Upper lobe of left lung (tissue), 6 donors: ENCODE measurements at regions not wholly inside any gene's neighbourhood (a gene's known extent, or its start where the extent isn't known, plus 50 kb on each side); places are given as distances from the start of the nearest gene placed in this dataset.

ENCODE experiments used
- ATAC-seq, 2 donors: fragments of 200-7000 bp; cut with Tn5 transposase; one replicate each; pipeline ENCODE4 v1.9.1; 2022; ENCODE audit warnings: mild to moderate bottlenecking in 2 of 2, moderate library complexity in 2 of 2; ENCODE audit not compliant: low FRiP score in 2 of 2
- DNase-seq, 2 donors: peaks; one replicate each; pipeline ENCODE4 v3.0.0-alpha.2; 2019 to 2020
- H3K27ac ChIP-seq, 4 donors: fragments of 200-600 bp; sonication (generic); one replicate each; pipeline ENCODE4 v1.5.1; 2016 to 2019
- H3K27me3 ChIP-seq, 4 donors: fragments of 200-600 bp; sonication (generic); one replicate each; pipeline ENCODE4 v1.5.1; 2017 to 2019
- H3K36me3 ChIP-seq, 4 donors: fragments of 200-600 bp; sonication (generic); one replicate each; pipeline ENCODE4 v1.5.1; 2016 to 2019
- H3K4me1 ChIP-seq, 4 donors: fragments of 200-600 bp; sonication (generic); one replicate each; pipeline ENCODE4 v1.5.1; 2018 to 2019
- H3K4me3 ChIP-seq, 4 donors: fragments of 200-600 bp; sonication (generic); one replicate each; pipeline ENCODE4 v1.5.1; 2017 to 2019; ENCODE audit warnings: mild to moderate bottlenecking in 2 of 4, moderate library complexity in 1 of 4
- H3K9me3 ChIP-seq, 4 donors: fragments of 200-600 bp; sonication (generic); one replicate each; pipeline ENCODE4 v1.5.1; 2018 to 2019
- EP300 ChIP-seq, 4 donors: sonication (generic); formaldehyde crosslinking; IDR thresholded peaks; one replicate each; pipeline ENCODE4 v1.5.1; 2017; ENCODE audit warnings: antibody characterized with exemption in 4 of 4, control low read depth in 2 of 4
- POLR2A ChIP-seq, 4 donors: fragments of 450-650 bp; IDR thresholded peaks; one replicate each; pipeline ENCODE4 v1.5.1; 2016 to 2017; ENCODE audit warnings: antibody characterized with exemption in 4 of 4, mild to moderate bottlenecking in 2 of 4
- POLR2AphosphoS5 ChIP-seq, 2 donors: sonication (generic); formaldehyde crosslinking; IDR thresholded peaks; one replicate each; pipeline ENCODE4 v1.5.1; 2017; ENCODE audit warnings: antibody characterized with exemption in 2 of 2
- WGBS, 2 donors: methylation state at CpG; one replicate each; pipeline ENCODE4 v1.1.5; 2017 to 2018; 5-methylcytosine and 5-hydroxymethylcytosine counted together
- TF ChIP-seq, protein P1 (sequence below), 6 experiments: fragments of 450-650 bp in 4 of 6; fragments of 200-600 bp in 2 of 6; sonication (generic) in 2 of 6; IDR thresholded peaks; one replicate each; pipeline ENCODE4 v1.5.1; 2016 to 2019; ENCODE audit warnings: antibody characterized with exemption in 6 of 6
- donor health status: DM: no; HTN: no; CAD: no; lungs with moderate emphysema.
- donor health status: DM: no; HTN: yes; CAD: no; lungs with severe emphysema.

DNA sequence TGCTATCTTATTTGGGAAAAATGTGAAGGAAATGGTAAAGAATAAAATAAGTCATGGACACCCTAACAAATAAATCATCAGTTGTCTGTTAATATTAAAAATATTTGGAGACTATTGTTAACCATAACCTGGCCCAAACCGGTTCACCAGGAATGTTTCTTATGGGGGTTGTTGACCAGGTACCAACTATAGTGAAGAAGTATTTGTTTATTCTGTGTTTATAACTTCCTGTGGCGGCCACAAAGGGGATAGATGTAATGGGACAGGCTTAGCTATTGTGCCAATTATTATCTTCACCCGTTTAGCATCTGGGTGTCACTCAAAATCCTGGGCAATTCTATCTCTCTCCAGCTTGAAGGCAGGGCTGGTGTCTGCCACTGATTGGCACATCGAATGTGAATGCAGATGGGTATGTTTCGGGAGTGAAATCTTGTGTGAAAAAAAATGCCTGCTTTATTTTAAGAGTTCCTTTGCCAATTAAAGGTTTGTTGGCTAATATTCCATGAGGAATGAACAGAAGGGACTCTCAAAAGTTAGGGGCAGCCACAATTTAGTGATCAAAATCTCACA, 500.9 kb downstream of the ARL4A start:
- no peak overlapping the region for H3K27ac ChIP-seq
- H3K4me3 ChIP-seq, result no peak overlapping the region
- ATAC-seq (no peak), DNase-seq (no peak)
- TF ChIP-seq POLR2A (IDR thresholded peaks at IDR 0.05), result no peak
- TF ChIP-seq, protein P1, sequence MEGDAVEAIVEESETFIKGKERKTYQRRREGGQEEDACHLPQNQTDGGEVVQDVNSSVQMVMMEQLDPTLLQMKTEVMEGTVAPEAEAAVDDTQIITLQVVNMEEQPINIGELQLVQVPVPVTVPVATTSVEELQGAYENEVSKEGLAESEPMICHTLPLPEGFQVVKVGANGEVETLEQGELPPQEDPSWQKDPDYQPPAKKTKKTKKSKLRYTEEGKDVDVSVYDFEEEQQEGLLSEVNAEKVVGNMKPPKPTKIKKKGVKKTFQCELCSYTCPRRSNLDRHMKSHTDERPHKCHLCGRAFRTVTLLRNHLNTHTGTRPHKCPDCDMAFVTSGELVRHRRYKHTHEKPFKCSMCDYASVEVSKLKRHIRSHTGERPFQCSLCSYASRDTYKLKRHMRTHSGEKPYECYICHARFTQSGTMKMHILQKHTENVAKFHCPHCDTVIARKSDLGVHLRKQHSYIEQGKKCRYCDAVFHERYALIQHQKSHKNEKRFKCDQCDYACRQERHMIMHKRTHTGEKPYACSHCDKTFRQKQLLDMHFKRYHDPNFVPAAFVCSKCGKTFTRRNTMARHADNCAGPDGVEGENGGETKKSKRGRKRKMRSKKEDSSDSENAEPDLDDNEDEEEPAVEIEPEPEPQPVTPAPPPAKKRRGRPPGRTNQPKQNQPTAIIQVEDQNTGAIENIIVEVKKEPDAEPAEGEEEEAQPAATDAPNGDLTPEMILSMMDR (IDR thresholded peaks at IDR 0.05), result no peak
- TF ChIP-seq EP300 (IDR thresholded peaks at IDR 0.05), result no peak
- no peak for TF ChIP-seq POLR2AphosphoS5 (IDR thresholded peaks at IDR 0.05)
- WGBS, 2 donors, result 74 to 82% methylated on average over 5 of the region's 5 CpGs
- H3K27me3 ChIP-seq, result no peaks in the 10 kb centered on the region
- no peaks in the 10 kb centered on the region for H3K36me3 ChIP-seq
- H3K4me1 ChIP-seq, result no peaks in the 10 kb centered on the region
- H3K9me3 ChIP-seq, result no peaks in the 10 kb centered on the region

- 65 to 73% methylated on average over 1 of the region's 1 CpG for WGBS, 2 donors
- Histone ChIP-seq H3K9me3 (no peaks in the 10 kb centered on the region), H3K27me3 (no peaks in the 10 kb centered on the region), H3K27ac (no peak overlapping the region), H3K4me3 (no peak overlapping the region), H3K36me3 (no peaks in the 10 kb centered on the region), H3K4me1 (no peaks in the 10 kb centered on the region)
- ATAC-seq, result no peak
- DNase-seq, result no peak
- TF ChIP-seq POLR2AphosphoS5 (IDR thresholded peaks at IDR 0.05) (no peak), EP300 (IDR thresholded peaks at IDR 0.05) (no peak), POLR2A (IDR thresholded peaks at IDR 0.05) (no peak)
- TF ChIP-seq, protein P1 (IDR thresholded peaks at IDR 0.05), result no peak
Measured at GRCh38 chr7:13188922-13189321, 501.5 kb downstream of the ARL4A start.

DNA sequence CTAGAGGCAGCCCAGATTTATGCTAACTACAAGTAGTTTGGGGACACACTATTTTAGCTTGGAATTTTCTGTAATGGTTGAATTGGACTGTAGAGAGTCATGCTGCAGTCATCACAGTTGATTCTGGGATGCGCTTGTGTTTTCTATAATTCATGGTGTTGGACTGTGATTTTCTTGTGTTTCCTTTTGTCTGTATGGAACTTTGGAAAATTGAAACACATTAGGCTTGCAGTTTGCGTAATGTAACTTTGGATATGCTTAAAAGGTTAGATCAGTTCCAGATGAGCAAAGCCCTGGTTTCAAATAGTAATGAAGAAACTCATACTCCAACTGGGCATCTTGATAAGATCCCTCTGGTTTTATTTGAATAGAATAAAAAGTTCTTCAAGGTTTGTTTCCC, 502.2 kb downstream of the ARL4A start:
- WGBS, 2 donors, result 90 to 96% methylated on average over 2 of the region's 2 CpGs
- TF ChIP-seq, protein P1 (IDR thresholded peaks at IDR 0.05), result no peak
- no peak for TF ChIP-seq POLR2A (IDR thresholded peaks at IDR 0.05)
- no peak for TF ChIP-seq EP300 (IDR thresholded peaks at IDR 0.05)
- no peak for TF ChIP-seq POLR2AphosphoS5 (IDR thresholded peaks at IDR 0.05)
- Histone ChIP-seq H3K4me1 (no peaks in the 10 kb centered on the region), H3K27ac (no peak overlapping the region), H3K4me3 (no peak overlapping the region), H3K36me3 (no peaks in the 10 kb centered on the region), H3K27me3 (no peaks in the 10 kb centered on the region), H3K9me3 (no peaks in the 10 kb centered on the region)
- ATAC-seq (no peak), DNase-seq (no peak)

- no peak for TF ChIP-seq POLR2AphosphoS5 (IDR thresholded peaks at IDR 0.05)
- no peak for TF ChIP-seq EP300 (IDR thresholded peaks at IDR 0.05)
- TF ChIP-seq POLR2A (IDR thresholded peaks at IDR 0.05), result no peak
- TF ChIP-seq, protein P1 (IDR thresholded peaks at IDR 0.05), result no peak
- H3K27me3 ChIP-seq, result no peaks in the 10 kb centered on the region
- ATAC-seq (no peak), DNase-seq (no peak)
- H3K27ac ChIP-seq, result no peak overlapping the region
- no peak overlapping the region for H3K4me3 ChIP-seq
- WGBS, 2 donors, result 74 to 90% methylated on average over 2 of the region's 2 CpGs
- H3K4me1 ChIP-seq, result no peaks in the 10 kb centered on the region
- H3K9me3 ChIP-seq, result no peaks in the 10 kb centered on the region
- H3K36me3 ChIP-seq, result no peaks in the 10 kb centered on the region
Measured at GRCh38 chr7:13197501-13197900, 510.1 kb downstream of the ARL4A start.

DNA sequence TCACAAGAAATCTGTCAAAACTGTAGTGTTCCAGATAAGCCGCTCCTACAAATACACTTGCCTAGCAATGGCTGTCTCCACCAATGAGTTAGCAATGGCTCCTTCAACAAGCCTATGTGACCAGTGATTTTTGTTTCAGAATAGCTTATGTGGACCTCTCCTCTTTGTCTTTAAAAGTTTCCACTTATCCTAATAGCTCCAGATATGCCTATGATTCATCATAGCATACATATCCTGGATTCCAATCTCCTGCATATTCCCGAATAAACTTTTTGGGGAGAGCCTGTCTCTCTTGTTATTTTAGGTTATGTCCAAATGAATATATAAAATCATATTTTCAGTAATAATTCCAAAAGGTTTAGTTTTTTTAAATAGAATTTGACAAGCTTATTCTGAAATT, 510.6 kb downstream of the ARL4A start:
- H3K4me1 ChIP-seq, result no peaks in the 10 kb centered on the region
- WGBS, 2 donors, result 86 to 96% methylated on average over 2 of the region's 2 CpGs
- TF ChIP-seq POLR2A (IDR thresholded peaks at IDR 0.05), result no peak
- no peak for TF ChIP-seq POLR2AphosphoS5 (IDR thresholded peaks at IDR 0.05)
- no peak for TF ChIP-seq EP300 (IDR thresholded peaks at IDR 0.05)
- TF ChIP-seq, protein P1 (IDR thresholded peaks at IDR 0.05), result no peak
- no peak overlapping the region for H3K27ac ChIP-seq
- no peaks in the 10 kb centered on the region for H3K36me3 ChIP-seq
- ATAC-seq (no peak), DNase-seq (no peak)
- no peaks in the 10 kb centered on the region for H3K27me3 ChIP-seq
- no peaks in the 10 kb centered on the region for H3K9me3 ChIP-seq
- no peak overlapping the region for H3K4me3 ChIP-seq
